ENCODE measurements at regions not wholly inside any gene's neighbourhood (a gene's known extent, or its start where the extent isn't known, plus 50 kb on each side); places are given as distances from the start of the nearest gene placed in this dataset.

GRCh38 chr9:26735160-26735559 lies 157.4 kb downstream of the CAAP1 start:
- no peak for DNase-seq

- DNase-seq = no peak
These were observed 163.4 kb downstream of the CAAP1 start for GRCh38 chr9:26729187-26729586.

- DNase-seq = no peak
These were observed 165.1 kb downstream of the CAAP1 start for GRCh38 chr9:26727471-26727870.

GRCh38 chr9:26725573-26725972 lies 167.0 kb downstream of the CAAP1 start:
- no peak for DNase-seq

- DNase-seq = no peak
These were observed 169.1 kb downstream of the CAAP1 start for GRCh38 chr9:26723486-26723885.

GRCh38 chr9:26722755-26723154 lies 169.8 kb downstream of the CAAP1 start:
- no peak for DNase-seq

GRCh38 chr9:26710008-26710407 lies 182.6 kb downstream of the CAAP1 start:
- DNase-seq = no peak

GRCh38 chr9:26706223-26706622 lies 186.4 kb downstream of the CAAP1 start:
- no peak for DNase-seq

- no peak for DNase-seq
These were observed 197.3 kb downstream of the CAAP1 start for GRCh38 chr9:26695298-26695622.

GRCh38 chr9:26694381-26695297 lies 198.0 kb downstream of the CAAP1 start:
- no peak for DNase-seq

- DNase-seq = no peak
These were observed 203.6 kb downstream of the CAAP1 start for GRCh38 chr9:26689041-26689440.

GRCh38 chr9:26687421-26687820 lies 205.2 kb downstream of the CAAP1 start:
- DNase-seq = no peak

- DNase-seq = no peak
These were observed 206.8 kb downstream of the CAAP1 start for GRCh38 chr9:26685818-26686217.

GRCh38 chr9:26684029-26684428 lies 208.6 kb downstream of the CAAP1 start:
- no peak for DNase-seq

- no peak for DNase-seq
These were observed 209.7 kb downstream of the CAAP1 start for GRCh38 chr9:26682796-26683496.

GRCh38 chr9:26682041-26682440 lies 210.6 kb downstream of the CAAP1 start:
- no peak for DNase-seq

- no peak for DNase-seq
These were observed 214.5 kb downstream of the CAAP1 start for GRCh38 chr9:26677965-26678706.

- no peak for DNase-seq
These were observed 217.6 kb downstream of the CAAP1 start for GRCh38 chr9:26675035-26675434.

GRCh38 chr9:26673261-26673660 lies 219.3 kb downstream of the CAAP1 start:
- no peak for DNase-seq

GRCh38 chr9:26669701-26670670 lies 222.6 kb downstream of the CAAP1 start:
- no peak for DNase-seq

GRCh38 chr9:26667882-26668281 lies 224.7 kb downstream of the CAAP1 start:
- DNase-seq = no peak

- DNase-seq = no peak
These were observed 226.9 kb downstream of the CAAP1 start for GRCh38 chr9:26665666-26666065.

Measured in NCI-H2029 treated with DMSO at 0.1 percent for 48 hours (cell line).